ENCODE measurements at regions not wholly inside any gene's neighbourhood (a gene's known extent, or its start where the extent isn't known, plus 50 kb on each side); places are given as distances from the start of the nearest gene placed in this dataset.

GRCh38 chr9:103899866-103900265 is 194.2 kb upstream of the SMC2 start:
- H3K4me3 ChIP-seq (ENCODE audit: low read depth in 1 of 3, low read length in 3 of 3), result no peak overlapping the region
- FAIRE-seq (no peak), DNase-seq (no peak)
- no peaks in the 10 kb centered on the region for H3K27me3 ChIP-seq (ENCODE audit: control insufficient read depth in 3 of 3, insufficient read depth in 3 of 3, low read length in 3 of 3)
- no peak overlapping the region for H3K27ac ChIP-seq (ENCODE audit: low read depth in 1 of 3, low read length in 2 of 3)
- H3K36me3 ChIP-seq (ENCODE audit: control insufficient read depth in 3 of 3, insufficient read depth in 2 of 3, low read depth in 1 of 3, low read length in 3 of 3), result no peaks in the 10 kb centered on the region
- no peaks in the 10 kb centered on the region for H3K9me3 ChIP-seq (ENCODE audit: control insufficient read depth in 2 of 2, insufficient read depth in 1 of 2, low read depth in 1 of 2, low read length in 1 of 2)
- H3K4me1 ChIP-seq (ENCODE audit: control insufficient read depth in 3 of 3, insufficient read depth in 2 of 3, low read depth in 1 of 3, low read length in 2 of 3), result no peaks in the 10 kb centered on the region
- 46 to 61% (median 50%) methylated on average over 1 of the region's 1 CpG for WGBS, 3 donors

- no peak for DNase-seq
- no peak overlapping the region for H3K4me3 ChIP-seq (ENCODE audit: low read depth in 1 of 3, low read length in 3 of 3)
- H3K36me3 ChIP-seq (ENCODE audit: control insufficient read depth in 3 of 3, insufficient read depth in 2 of 3, low read depth in 1 of 3, low read length in 3 of 3), result no peaks in the 10 kb centered on the region
- no peaks in the 10 kb centered on the region for H3K9me3 ChIP-seq (ENCODE audit: control insufficient read depth in 2 of 2, insufficient read depth in 1 of 2, low read depth in 1 of 2, low read length in 1 of 2)
- no peaks in the 10 kb centered on the region for H3K27me3 ChIP-seq (ENCODE audit: control insufficient read depth in 3 of 3, insufficient read depth in 3 of 3, low read length in 3 of 3)
- FAIRE-seq, result no peak
- 77 to 92% (median 79%) methylated on average over 2 of the region's 2 CpGs for WGBS, 3 donors
- H3K4me1 ChIP-seq (ENCODE audit: control insufficient read depth in 3 of 3, insufficient read depth in 2 of 3, low read depth in 1 of 3, low read length in 2 of 3), result no peaks in the 10 kb centered on the region
- H3K27ac ChIP-seq (ENCODE audit: low read depth in 1 of 3, low read length in 2 of 3), result no peak overlapping the region
Measured at GRCh38 chr9:103900466-103900865, 193.6 kb upstream of the SMC2 start.

- H3K4me3 ChIP-seq (ENCODE audit: low read depth in 1 of 3, low read length in 3 of 3), result no peak overlapping the region
- no peak overlapping the region for H3K27ac ChIP-seq (ENCODE audit: low read depth in 1 of 3, low read length in 2 of 3)
- no peaks in the 10 kb centered on the region for H3K4me1 ChIP-seq (ENCODE audit: control insufficient read depth in 3 of 3, insufficient read depth in 2 of 3, low read depth in 1 of 3, low read length in 2 of 3)
- FAIRE-seq, result no peak
- 62 to 70% (median 66%) methylated on average over 2 of the region's 2 CpGs for WGBS, 3 donors
- no peaks in the 10 kb centered on the region for H3K27me3 ChIP-seq (ENCODE audit: control insufficient read depth in 3 of 3, insufficient read depth in 3 of 3, low read length in 3 of 3)
- no peak for DNase-seq
- H3K9me3 ChIP-seq (ENCODE audit: control insufficient read depth in 2 of 2, insufficient read depth in 1 of 2, low read depth in 1 of 2, low read length in 1 of 2), result no peaks in the 10 kb centered on the region
- no peaks in the 10 kb centered on the region for H3K36me3 ChIP-seq (ENCODE audit: control insufficient read depth in 3 of 3, insufficient read depth in 2 of 3, low read depth in 1 of 3, low read length in 3 of 3)
Measured at GRCh38 chr9:103902263-103902662, 191.8 kb upstream of the SMC2 start.

GRCh38 chr9:103904242-103904641 is 189.9 kb upstream of the SMC2 start:
- no peaks in the 10 kb centered on the region for H3K9me3 ChIP-seq (ENCODE audit: control insufficient read depth in 2 of 2, insufficient read depth in 1 of 2, low read depth in 1 of 2, low read length in 1 of 2)
- H3K4me1 ChIP-seq (ENCODE audit: control insufficient read depth in 3 of 3, insufficient read depth in 2 of 3, low read depth in 1 of 3, low read length in 2 of 3), result no peaks in the 10 kb centered on the region
- no peak for FAIRE-seq
- WGBS, 3 donors, result 8 to 23% (median 21%) methylated on average over 1 of the region's 1 CpG
- no peak for DNase-seq
- H3K27ac ChIP-seq (ENCODE audit: low read depth in 1 of 3, low read length in 2 of 3), result no peak overlapping the region
- no peaks in the 10 kb centered on the region for H3K27me3 ChIP-seq (ENCODE audit: control insufficient read depth in 3 of 3, insufficient read depth in 3 of 3, low read length in 3 of 3)
- H3K4me3 ChIP-seq (ENCODE audit: low read depth in 1 of 3, low read length in 3 of 3), result no peak overlapping the region
- H3K36me3 ChIP-seq (ENCODE audit: control insufficient read depth in 3 of 3, insufficient read depth in 2 of 3, low read depth in 1 of 3, low read length in 3 of 3), result no peaks in the 10 kb centered on the region

GRCh38 chr9:103913899-103914298 is 180.2 kb upstream of the SMC2 start:
- Histone ChIP-seq H3K4me3 (ENCODE audit: low read depth in 1 of 3, low read length in 3 of 3) (no peak overlapping the region), H3K36me3 (ENCODE audit: control insufficient read depth in 3 of 3, insufficient read depth in 2 of 3, low read depth in 1 of 3, low read length in 3 of 3) (no peaks in the 10 kb centered on the region), H3K4me1 (ENCODE audit: control insufficient read depth in 3 of 3, insufficient read depth in 2 of 3, low read depth in 1 of 3, low read length in 2 of 3) (no peaks in the 10 kb centered on the region), H3K27me3 (ENCODE audit: control insufficient read depth in 3 of 3, insufficient read depth in 3 of 3, low read length in 3 of 3) (no peaks in the 10 kb centered on the region), H3K9me3 (ENCODE audit: control insufficient read depth in 2 of 2, insufficient read depth in 1 of 2, low read depth in 1 of 2, low read length in 1 of 2) (no peaks in the 10 kb centered on the region), H3K27ac (ENCODE audit: low read depth in 1 of 3, low read length in 2 of 3) (no peak overlapping the region)
- DNase-seq (no peak), FAIRE-seq (no peak)
- 22 to 41% (median 35%) methylated on average over 1 of the region's 1 CpG for whole genome bisulfite sequencing, 3 donors

GRCh38 chr9:103919605-103920209 is 174.4 kb upstream of the SMC2 start:
- H3K27me3 ChIP-seq (ENCODE audit: control insufficient read depth in 3 of 3, insufficient read depth in 3 of 3, low read length in 3 of 3), result no peaks in the 10 kb centered on the region
- no peaks in the 10 kb centered on the region for H3K9me3 ChIP-seq (ENCODE audit: control insufficient read depth in 2 of 2, insufficient read depth in 1 of 2, low read depth in 1 of 2, low read length in 1 of 2)
- no peak overlapping the region for H3K4me3 ChIP-seq (ENCODE audit: low read depth in 1 of 3, low read length in 3 of 3)
- DNase-seq, result no peak
- H3K27ac ChIP-seq (ENCODE audit: low read depth in 1 of 3, low read length in 2 of 3), result no peak overlapping the region
- H3K4me1 ChIP-seq (ENCODE audit: control insufficient read depth in 3 of 3, insufficient read depth in 2 of 3, low read depth in 1 of 3, low read length in 2 of 3), result no peaks in the 10 kb centered on the region
- H3K36me3 ChIP-seq (ENCODE audit: control insufficient read depth in 3 of 3, insufficient read depth in 2 of 3, low read depth in 1 of 3, low read length in 3 of 3), result no peaks in the 10 kb centered on the region
- WGBS, 3 donors, result 78 to 85% (median 79%) methylated on average over 5 of the region's 5 CpGs
- no peak for FAIRE-seq

- Histone ChIP-seq H3K27me3 (ENCODE audit: control insufficient read depth in 3 of 3, insufficient read depth in 3 of 3, low read length in 3 of 3) (no peaks in the 10 kb centered on the region), H3K9me3 (ENCODE audit: control insufficient read depth in 2 of 2, insufficient read depth in 1 of 2, low read depth in 1 of 2, low read length in 1 of 2) (no peaks in the 10 kb centered on the region), H3K36me3 (ENCODE audit: control insufficient read depth in 3 of 3, insufficient read depth in 2 of 3, low read depth in 1 of 3, low read length in 3 of 3) (no peaks in the 10 kb centered on the region), H3K27ac (ENCODE audit: low read depth in 1 of 3, low read length in 2 of 3) (no peak overlapping the region), H3K4me3 (ENCODE audit: low read depth in 1 of 3, low read length in 3 of 3) (no peak overlapping the region), H3K4me1 (ENCODE audit: control insufficient read depth in 3 of 3, insufficient read depth in 2 of 3, low read depth in 1 of 3, low read length in 2 of 3) (no peaks in the 10 kb centered on the region)
- FAIRE-seq (no peak), DNase-seq (no peak)
- WGBS, 3 donors, result 71 to 84% (median 79%) methylated on average over 3 of the region's 3 CpGs
Measured at GRCh38 chr9:103928442-103928841, 165.7 kb upstream of the SMC2 start.

- no peak for DNase-seq
- Histone ChIP-seq H3K4me3 (ENCODE audit: low read depth in 1 of 3, low read length in 3 of 3) (no peak overlapping the region), H3K27ac (ENCODE audit: low read depth in 1 of 3, low read length in 2 of 3) (no peak overlapping the region), H3K4me1 (ENCODE audit: control insufficient read depth in 3 of 3, insufficient read depth in 2 of 3, low read depth in 1 of 3, low read length in 2 of 3) (no peaks in the 10 kb centered on the region), H3K9me3 (ENCODE audit: control insufficient read depth in 2 of 2, insufficient read depth in 1 of 2, low read depth in 1 of 2, low read length in 1 of 2) (no peaks in the 10 kb centered on the region), H3K27me3 (ENCODE audit: control insufficient read depth in 3 of 3, insufficient read depth in 3 of 3, low read length in 3 of 3) (no peaks in the 10 kb centered on the region), H3K36me3 (ENCODE audit: control insufficient read depth in 3 of 3, insufficient read depth in 2 of 3, low read depth in 1 of 3, low read length in 3 of 3) (no peaks in the 10 kb centered on the region)
- no peak for FAIRE-seq
- 88 to 92% (median 88%) methylated on average over 11 of the region's 11 CpGs for WGBS, 3 donors
Measured at GRCh38 chr9:103941104-103941503, 153.0 kb upstream of the SMC2 start.

- DNase-seq, result no peak
Measured at GRCh38 chr9:103942200-103942599, 151.9 kb upstream of the SMC2 start.

More at GRCh38 chr9:103942200-103942599, 151.9 kb upstream of the SMC2 start:
- WGBS, 3 donors, result 70 to 84% (median 72%) methylated on average over 2 of the region's 2 CpGs
- H3K36me3 ChIP-seq (ENCODE audit: control insufficient read depth in 3 of 3, insufficient read depth in 2 of 3, low read depth in 1 of 3, low read length in 3 of 3), result no peaks in the 10 kb centered on the region
- FAIRE-seq, result no peak
- no peaks in the 10 kb centered on the region for H3K9me3 ChIP-seq (ENCODE audit: control insufficient read depth in 2 of 2, insufficient read depth in 1 of 2, low read depth in 1 of 2, low read length in 1 of 2)
- no peak overlapping the region for H3K27ac ChIP-seq (ENCODE audit: low read depth in 1 of 3, low read length in 2 of 3)
- H3K4me1 ChIP-seq (ENCODE audit: control insufficient read depth in 3 of 3, insufficient read depth in 2 of 3, low read depth in 1 of 3, low read length in 2 of 3), result no peaks in the 10 kb centered on the region
- no peaks in the 10 kb centered on the region for H3K27me3 ChIP-seq (ENCODE audit: control insufficient read depth in 3 of 3, insufficient read depth in 3 of 3, low read length in 3 of 3)
- H3K4me3 ChIP-seq (ENCODE audit: low read depth in 1 of 3, low read length in 3 of 3), result no peak overlapping the region
